ENCODE measurements at regions not wholly inside any gene's neighbourhood (a gene's known extent, or its start where the extent isn't known, plus 50 kb on each side); places are given as distances from the start of the nearest gene placed in this dataset.

DNA sequence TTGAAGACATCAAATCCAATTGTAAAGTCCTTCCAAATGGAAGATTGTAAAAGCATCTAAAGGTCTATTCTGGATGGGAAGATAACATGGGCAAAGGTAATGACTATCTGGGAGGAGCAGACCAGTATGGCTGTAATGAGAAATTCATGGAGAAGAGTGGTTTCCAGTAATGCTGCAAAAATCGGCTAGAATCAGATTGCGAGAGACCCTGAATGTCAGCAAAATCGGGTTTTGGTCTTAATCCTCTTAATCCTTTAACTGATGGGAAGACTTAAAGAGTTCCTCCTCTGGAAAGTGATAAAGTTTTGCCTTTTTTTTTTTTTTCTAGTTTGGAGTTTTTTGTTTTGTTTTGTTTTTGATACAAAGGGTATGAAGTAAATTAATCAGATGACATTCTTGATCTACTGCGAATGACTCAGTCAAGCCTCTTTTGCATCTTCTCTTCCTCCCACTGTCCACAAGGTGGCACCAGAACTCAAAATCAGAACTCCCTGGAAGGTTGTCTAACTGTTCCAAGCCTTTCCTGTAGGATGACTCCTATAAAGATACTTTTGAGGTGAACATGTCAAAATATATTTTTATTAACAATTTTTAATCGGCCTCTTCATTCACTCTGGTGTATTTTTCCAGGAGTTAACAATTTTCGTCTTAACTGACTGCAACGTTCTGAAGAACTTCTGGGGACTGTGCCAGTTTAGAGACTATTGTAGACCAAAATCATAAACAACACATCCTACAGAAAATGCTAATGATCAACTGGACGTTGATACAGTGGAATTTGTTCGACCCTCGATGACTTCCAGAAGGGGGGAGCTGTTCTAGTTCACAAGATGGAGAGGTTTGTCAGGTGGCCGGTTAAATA, 213.3 kb upstream of the MIR17HG start:
- Histone ChIP-seq H2AK5ac (ENCODE audit: low read depth, low read length) (no peak overlapping the region), H3K27me3 (ENCODE audit: control insufficient read depth, insufficient read depth, low read length) (no peaks in the 10 kb centered on the region), H3K4me3 (ENCODE audit: insufficient read depth, low read depth, low read length) (no peak overlapping the region), H4K8ac (ENCODE audit: low read depth in 2 of 2, low read length in 2 of 2) (no peak overlapping the region), H2BK5ac (ENCODE audit: low read depth, low read length, poor library complexity, severe bottlenecking) (no peak overlapping the region), H4K20me1 (ENCODE audit: insufficient read depth, low read length) (no peaks in the 10 kb centered on the region), H3K56ac (ENCODE audit: extremely low read depth, insufficient read depth, low read length) (no peak overlapping the region), H3K18ac (ENCODE audit: low read depth, low read length) (no peak overlapping the region), H3K9me3 (ENCODE audit: control insufficient read depth, insufficient read depth, low read length) (no peaks in the 10 kb centered on the region), H3K27ac (ENCODE audit: insufficient read depth, low read length) (no peak overlapping the region), H4K5ac (ENCODE audit: low read depth, low read length) (no peak overlapping the region), H2BK15ac (ENCODE audit: low read depth, low read length) (no peak overlapping the region), H3K9me1 (ENCODE audit: insufficient read depth, low read length) (no peaks in the 10 kb centered on the region), H3K36me3 (ENCODE audit: control insufficient read depth, insufficient read depth, low read length) (no peaks in the 10 kb centered on the region), H4K91ac (ENCODE audit: insufficient read depth, low read depth, low read length) (no peak overlapping the region), H3K23ac (ENCODE audit: low read depth, low read length) (no peak overlapping the region), H2AFZ (replicated peaks; ENCODE audit: low read length, poor library complexity) (no peak overlapping the region), H2BK20ac (ENCODE audit: low read depth, low read length) (no peak overlapping the region), H3K9ac (ENCODE audit: low read depth, low read length) (no peak overlapping the region), H2AK9ac (replicated peaks; ENCODE audit: low read depth, low read length, poor library complexity) (no peak overlapping the region), H3K4me1 (ENCODE audit: control insufficient read depth, insufficient read depth, low read length) (no peaks in the 10 kb centered on the region), H3K4ac (ENCODE audit: low read depth, low read length) (no peak overlapping the region), H3K4me2 (ENCODE audit: low read depth, low read length) (no peak overlapping the region), H3K79me1 (ENCODE audit: low read depth in 1 of 2, low read length in 2 of 2) (no peaks in the 10 kb centered on the region), H2BK120ac (ENCODE audit: low read depth, low read length) (no peak overlapping the region), H3K14ac (replicated peaks; ENCODE audit: low read depth, low read length) (no peak overlapping the region)
- ATAC-seq (ENCODE audit: low read depth), result peak; percentile 59
- CTCF ChIA-PET, result interaction anchor here (0.7 to 1.0 kb wide), 2 partner anchors 9 to 81 kb away, joined by 3 to 4 read pairs; no protein-coding TSS in a partner anchor
- no CpG with 5 or more reads among the region's 11 CpGs for WGBS, 2 experiments (ENCODE audit: extremely low coverage in 2 of 2, insufficient read length in 1 of 2)
- DNase-seq, result peak; percentile 54
- no TSS peak for BruUV-seq (replicated peaks)
- POLR2A ChIA-PET (ENCODE audit: unreplicated experiment), result no interaction called here
- intact Hi-C loops (cut with micrococcal nuclease), result loop anchor here (2.0 kb wide), 3 partner anchors 51 to 589 kb away; no protein-coding TSS in a partner anchor
- dilution Hi-C loops (cut with HindIII; ENCODE audit: low sequenced_read_pairs, unreplicated experiment), result no loop called here
- in situ Hi-C loops (cut with MboI; ENCODE audit: low sequenced_read_pairs), result no loop called here
- TF ChIP-seq FOS (IDR thresholded peaks at IDR 0.05; ENCODE audit: low read depth, low read length) (no peak), SMC3 (IDR thresholded peaks at IDR 0.05; ENCODE audit: low read depth, low read length) (peak; percentile 45), POLR2A (IDR thresholded peaks at IDR 0.05; ENCODE audit: low read depth, low read length) (no peak), RAD21 (IDR thresholded peaks at IDR 0.05; ENCODE audit: low read length) (peak; percentile 57), CHD1 (IDR thresholded peaks at IDR 0.05; ENCODE audit: low read depth, low read length) (no peak), MAFK (IDR thresholded peaks at IDR 0.05; ENCODE audit: low read depth, low read length) (no peak), USF2 (IDR thresholded peaks at IDR 0.05; ENCODE audit: low read depth, low read length) (no peak), CTCF (conservative IDR thresholded peaks at IDR 0.05; ENCODE audit: low read depth, low read length) (peak; percentile 69), BHLHE40 (IDR thresholded peaks at IDR 0.05; ENCODE audit: low read depth, low read length) (no peak), MAZ (IDR thresholded peaks at IDR 0.05; ENCODE audit: borderline replicate concordance, low read depth, low read length) (no peak), RCOR1 (IDR thresholded peaks at IDR 0.05; ENCODE audit: insufficient replicate concordance, low read length) (no peak), RFX5 (IDR thresholded peaks at IDR 0.05; ENCODE audit: low read depth, low read length) (no peak), NFE2L2 (IDR thresholded peaks at IDR 0.05; ENCODE audit: low read depth, low read length) (no peak), CEBPB (IDR thresholded peaks at IDR 0.05; ENCODE audit: low read depth, low read length) (no peak)
- TF ChIP-seq, protein P1, sequence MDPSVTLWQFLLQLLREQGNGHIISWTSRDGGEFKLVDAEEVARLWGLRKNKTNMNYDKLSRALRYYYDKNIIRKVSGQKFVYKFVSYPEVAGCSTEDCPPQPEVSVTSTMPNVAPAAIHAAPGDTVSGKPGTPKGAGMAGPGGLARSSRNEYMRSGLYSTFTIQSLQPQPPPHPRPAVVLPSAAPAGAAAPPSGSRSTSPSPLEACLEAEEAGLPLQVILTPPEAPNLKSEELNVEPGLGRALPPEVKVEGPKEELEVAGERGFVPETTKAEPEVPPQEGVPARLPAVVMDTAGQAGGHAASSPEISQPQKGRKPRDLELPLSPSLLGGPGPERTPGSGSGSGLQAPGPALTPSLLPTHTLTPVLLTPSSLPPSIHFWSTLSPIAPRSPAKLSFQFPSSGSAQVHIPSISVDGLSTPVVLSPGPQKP (IDR thresholded peaks at IDR 0.05; ENCODE audit: borderline replicate concordance, low read depth, low read length), result no peak

All from IMR-90 (cell line).